Tongue (tissue), 1 donor: ENCODE measurements at regions not wholly inside any gene's neighbourhood (a gene's known extent, or its start where the extent isn't known, plus 50 kb on each side); places are given as distances from the start of the nearest gene placed in this dataset.
A peak's percentile ranks its signal among the peaks of the same experiment; 100 is the strongest.
"Not testable (repeated sequence)": the region's sequence is repeated elsewhere in the genome, so short reads cannot be mapped to it uniquely, and the experiment has no call there.

ENCODE experiments used
- DNase-seq: peaks from one replicate; pipeline ENCODE4 v3.0.0-alpha.2; 2015

DNA sequence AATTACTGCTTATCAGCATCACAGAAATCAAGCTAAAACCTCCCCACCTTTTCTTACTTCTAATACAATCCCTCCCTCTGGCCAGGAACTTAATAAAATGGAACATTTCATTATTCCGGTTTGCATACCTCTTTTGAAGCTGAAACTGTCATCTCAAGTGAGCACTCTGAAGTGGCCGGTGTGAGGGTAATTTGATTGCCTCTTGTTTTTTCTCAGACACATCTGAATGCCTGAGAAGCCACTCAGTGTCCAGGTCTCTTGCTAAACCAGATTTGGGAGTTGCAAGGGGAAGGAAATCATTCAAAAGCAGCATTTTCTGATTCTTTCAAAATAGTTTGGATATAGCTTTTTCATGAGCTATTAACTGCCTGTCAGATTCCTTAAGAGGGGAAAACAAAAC lies 190.3 kb downstream of the C1D start:
- no peak for DNase-seq

- no peak for DNase-seq
These were observed 188.9 kb downstream of the C1D start for GRCh38 chr2:67873916-67874315.

DNA sequence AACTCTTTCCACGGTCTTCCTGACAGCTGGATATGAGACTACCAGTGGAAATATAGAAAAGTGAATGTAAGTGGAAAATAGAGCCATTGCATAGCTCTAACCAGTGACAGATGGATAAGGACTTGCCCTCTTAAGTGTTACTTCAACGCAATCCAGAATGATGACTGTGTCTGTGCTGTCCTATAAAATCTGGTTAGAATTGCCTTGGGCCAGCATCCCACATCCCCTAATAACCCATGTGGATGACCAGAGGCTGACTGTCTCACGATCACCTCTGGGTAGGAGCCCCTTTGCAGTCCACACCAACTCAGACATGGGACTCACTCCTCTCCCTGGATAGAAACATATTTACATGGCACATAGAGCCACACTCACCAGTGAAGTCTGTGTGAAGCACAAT lies 186.6 kb downstream of the C1D start:
- DNase-seq: no peak

DNA sequence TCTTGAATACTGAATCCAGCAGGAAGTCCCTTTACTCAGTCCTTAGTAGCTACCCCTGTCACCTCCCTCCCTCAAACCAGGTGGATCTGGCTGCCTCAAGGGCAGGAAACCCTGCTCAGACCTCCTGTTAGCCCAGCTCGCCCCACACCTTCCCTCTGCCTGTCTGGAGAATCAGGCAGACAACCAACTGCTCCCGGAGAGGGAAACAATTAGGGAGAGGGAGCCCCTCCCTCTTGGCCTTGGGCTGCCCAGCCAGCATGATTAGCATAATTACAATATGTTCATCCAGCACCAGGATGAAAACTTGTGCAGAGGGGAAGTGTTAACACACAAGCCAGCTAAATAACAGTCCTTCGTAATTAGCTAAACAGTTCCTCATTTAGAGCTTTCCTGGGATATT lies 185.5 kb downstream of the C1D start:
- DNase-seq: no peak

DNA sequence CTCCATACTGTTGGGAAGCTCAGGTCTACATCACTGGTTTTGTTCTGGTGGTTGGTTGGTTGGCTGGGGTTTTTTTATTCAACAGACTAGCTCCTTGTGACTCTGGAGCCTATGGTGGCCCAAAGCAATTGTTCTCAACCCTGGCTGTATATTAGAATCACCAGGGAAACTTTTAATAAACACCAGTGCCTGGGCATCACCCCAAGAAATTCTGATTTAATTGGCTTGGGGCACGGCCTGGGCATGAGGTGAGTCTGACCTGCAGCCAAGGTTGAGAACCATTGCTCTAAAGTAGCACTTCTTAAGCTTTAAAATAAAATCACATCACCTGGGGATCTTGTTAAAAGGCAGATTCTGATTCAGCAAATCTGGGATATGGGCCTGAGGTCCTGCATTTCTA lies 184.1 kb downstream of the C1D start:
- no peak for DNase-seq

DNA sequence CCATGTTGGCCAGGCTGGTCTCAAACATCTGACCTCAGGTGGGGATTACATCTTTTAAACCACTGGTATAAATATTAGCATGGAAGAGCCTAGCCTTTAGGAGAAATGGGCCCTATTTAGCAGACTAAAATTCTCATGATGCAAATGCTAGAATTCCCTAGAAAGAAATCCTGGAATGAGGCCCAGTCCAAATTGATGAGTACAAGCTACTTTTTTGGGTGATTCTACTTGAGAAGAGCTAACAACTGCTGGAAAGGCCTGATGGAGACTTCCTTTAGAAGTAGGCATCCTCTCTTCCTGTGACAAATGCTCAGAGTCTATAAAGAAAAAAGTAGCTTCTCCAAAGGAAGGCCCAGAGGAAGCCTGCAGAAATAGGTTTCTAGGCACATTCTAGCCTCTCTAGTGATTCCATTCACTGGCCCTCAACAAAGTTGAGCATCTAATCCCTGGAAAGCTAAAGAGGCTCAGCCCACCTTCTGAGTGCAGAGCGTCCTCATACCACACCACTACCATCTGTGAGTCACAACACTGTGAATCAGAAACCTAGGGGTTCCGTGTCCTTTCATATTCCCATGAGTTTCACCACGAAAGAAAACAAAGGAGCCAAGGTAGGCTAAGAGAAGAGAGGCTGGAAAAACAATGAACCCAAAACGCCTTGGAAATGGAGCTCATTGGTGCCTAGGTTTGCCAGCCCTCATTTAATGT lies 183.1 kb downstream of the C1D start:
- DNase-seq: no peak

DNA sequence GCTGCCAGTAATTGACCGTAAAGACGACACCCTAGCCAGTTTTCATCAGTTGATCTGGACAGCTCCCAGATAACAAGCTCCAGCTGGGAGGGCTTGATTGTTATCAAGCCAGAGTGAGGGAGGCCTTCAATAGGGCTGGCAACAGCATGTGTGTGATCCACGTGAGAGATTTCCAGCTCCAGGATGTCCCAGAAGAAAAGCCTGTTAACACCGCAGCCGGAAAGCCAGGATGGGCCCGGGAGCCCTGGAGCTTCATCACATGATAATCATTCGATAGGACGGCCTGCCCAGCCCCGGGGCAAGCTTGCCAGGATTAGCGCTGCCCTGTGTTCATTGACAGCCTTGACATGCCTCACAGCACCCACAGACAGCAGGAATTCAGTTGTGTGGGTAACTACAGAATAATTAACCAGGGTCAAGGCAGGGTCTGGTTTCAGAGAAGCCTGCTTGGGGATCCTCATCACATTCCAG lies 182.5 kb downstream of the C1D start:
- DNase-seq: no peak

DNA sequence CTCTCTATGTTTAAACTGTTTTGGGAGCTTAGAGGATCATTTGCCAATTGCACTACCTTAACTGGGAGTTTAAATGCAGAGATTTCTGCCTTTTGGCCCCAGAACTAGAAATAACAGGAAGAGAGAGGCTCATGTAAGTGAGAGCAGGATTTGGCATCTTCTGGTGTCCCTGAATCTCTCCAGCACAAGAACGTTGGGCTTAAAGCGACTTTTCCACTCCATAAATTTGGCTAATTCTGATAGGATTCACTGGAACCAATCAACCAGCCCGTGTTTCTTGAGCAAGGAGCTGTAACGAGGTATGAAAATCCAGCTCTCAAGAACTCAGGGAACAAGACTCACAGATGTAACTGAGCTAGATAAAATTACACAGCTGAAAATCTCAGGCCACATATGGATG lies 181.0 kb downstream of the C1D start:
- peak; percentile 71 for DNase-seq

GRCh38 chr2:67883316-67884087 lies 179.3 kb downstream of the C1D start:
- DNase-seq: no peak

GRCh38 chr2:67888351-67889005 lies 174.3 kb downstream of the C1D start:
- peak; percentile 57 for DNase-seq

DNA sequence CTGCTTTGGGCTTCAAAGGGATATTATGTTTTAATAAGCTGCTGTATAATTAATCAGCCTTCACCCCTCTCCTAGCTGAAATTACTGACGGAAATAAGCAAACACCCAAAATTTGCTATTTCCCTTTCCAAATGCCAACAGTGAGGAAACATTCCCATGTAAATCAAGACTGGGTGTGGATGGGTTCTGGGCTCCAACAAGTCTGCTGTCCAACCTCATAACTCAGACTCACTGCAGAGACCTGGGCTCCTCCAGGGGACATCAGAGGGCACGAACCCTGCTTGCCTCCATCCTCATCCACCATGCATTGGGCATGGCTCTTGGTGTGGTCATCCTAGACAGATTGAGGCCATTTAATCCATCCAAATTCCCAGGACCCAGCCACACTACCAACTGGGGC lies 173.7 kb downstream of the C1D start:
- DNase-seq: no peak

DNA sequence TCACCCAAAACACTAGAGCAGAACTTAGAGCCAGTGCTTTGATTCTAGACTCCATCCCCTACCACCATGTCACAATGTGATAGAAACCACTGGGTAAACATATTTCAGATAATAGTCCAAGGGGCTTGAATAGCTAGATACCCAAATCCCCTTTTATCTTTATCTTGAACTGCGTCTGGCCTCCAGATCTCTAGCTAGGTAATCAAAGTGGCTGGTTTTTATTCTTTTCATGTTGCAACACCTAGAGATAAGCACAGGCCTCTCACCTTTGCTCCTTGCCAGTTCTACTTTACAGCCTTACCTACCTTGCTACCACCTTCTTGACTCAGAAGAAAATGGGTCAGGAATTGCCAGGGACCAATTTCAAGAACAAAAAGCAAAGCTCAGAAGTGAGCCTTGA lies 171.2 kb downstream of the C1D start:
- no peak for DNase-seq

DNA sequence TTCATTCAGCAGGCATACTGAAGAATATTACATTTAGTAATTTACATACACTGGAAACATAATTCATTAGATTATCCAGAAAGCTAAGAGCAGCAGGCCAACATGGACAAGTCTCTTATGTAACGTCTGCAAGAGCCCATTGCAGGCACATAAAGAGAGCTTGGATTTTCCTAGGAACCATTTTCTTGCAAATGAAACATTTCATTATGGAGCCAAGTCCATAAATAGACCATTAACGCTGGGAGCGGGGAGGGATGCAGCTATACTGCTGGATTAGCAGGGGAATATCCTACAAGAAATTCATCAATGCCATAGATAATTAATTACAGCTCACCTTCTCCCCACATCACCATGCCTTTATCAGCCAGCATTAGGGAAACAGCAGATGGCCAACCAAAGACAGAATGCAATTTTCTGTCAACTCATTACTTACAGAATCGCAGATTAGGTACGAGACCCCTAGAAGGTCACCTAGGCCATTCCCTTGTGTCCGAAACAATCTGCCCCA lies 170.4 kb downstream of the C1D start:
- DNase-seq: no peak

- no peak for DNase-seq
These were observed 167.4 kb downstream of the C1D start for GRCh38 chr2:67895227-67895941.

DNA sequence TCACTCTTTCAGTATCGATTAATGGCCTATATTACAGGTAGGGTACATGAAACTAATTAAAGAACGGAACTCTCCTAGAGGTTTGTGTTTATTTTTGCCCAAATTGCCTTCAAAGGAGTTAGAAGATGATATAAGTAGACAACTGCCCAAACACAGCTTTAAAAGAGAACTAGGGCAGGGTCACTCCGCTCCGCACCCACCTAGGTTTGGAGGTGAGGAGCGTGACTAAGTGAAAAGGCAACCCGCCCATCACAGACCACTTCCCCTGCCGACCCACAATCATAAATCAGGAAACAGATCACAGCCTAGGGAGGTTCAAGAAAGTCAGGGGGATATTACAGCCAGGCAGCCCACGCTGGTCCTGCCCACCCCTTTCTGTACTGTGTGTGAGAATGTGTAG lies 166.7 kb downstream of the C1D start:
- no peak for DNase-seq

DNA sequence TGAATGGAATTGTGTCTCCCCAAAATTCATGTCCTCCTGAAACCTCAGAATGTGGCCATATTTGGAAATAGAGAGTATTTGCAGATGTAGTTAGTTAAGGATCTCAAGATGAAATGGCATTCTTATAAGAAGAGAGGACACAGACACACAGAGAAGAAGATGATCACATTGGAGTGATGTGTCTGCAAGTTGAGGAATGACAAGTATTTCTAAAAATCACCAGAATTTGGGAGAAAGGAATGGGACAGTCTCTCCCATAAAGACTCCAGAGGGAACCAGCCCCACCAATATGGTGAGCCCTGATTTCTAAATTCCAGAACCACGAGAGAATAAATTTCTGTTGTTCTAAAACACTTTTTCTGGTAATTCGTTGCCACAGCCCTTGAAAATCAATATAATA lies 166.3 kb downstream of the C1D start:
- DNase-seq: no peak

DNA sequence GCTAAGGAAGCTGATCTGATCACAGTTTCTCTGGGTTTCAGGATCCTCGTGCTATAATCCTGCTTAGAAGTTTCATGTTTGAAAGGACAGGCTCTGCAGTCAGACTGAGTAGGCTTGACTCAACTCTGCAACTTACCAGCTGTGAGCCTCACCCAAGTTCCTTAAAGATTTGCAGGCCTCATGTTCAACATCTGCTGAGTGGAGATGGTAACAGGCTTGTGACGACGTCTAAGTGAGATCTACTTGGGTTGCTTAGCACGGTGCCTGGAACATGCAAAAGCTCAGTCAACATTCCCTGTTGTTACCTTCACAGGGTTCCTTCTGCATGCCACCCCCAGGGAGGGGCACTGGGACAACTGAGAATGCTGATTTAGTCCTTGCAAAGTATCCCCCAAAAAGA lies 164.2 kb downstream of the C1D start:
- DNase-seq: peak; percentile 14

GRCh38 chr2:67899187-67899586 lies 163.6 kb downstream of the C1D start:
- no peak for DNase-seq

- no peak for DNase-seq
These were observed 162.0 kb downstream of the C1D start for GRCh38 chr2:67900826-67901225.

GRCh38 chr2:67904566-67904965 lies 158.2 kb downstream of the C1D start:
- DNase-seq: no peak

DNA sequence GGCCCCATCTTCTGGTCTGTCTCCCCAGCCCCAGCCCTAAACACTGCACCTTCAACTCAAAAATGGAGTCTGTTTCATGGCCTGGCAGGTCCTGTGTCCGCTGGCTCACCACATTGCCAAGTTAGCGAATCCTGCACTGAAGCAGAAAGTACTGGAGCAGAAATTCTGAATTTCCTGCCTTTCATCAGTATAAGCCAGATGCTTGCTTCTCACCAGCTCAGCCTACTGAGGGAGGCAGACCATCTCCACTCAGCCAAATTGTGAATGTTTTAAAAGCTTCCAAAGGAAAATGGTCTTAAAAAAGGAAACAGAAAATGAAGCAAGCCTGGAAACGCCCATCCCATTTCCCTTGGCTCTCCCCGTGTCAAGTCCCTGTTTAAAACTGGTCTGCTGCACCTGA lies 157.8 kb downstream of the C1D start:
- peak; percentile 65 for DNase-seq

DNA sequence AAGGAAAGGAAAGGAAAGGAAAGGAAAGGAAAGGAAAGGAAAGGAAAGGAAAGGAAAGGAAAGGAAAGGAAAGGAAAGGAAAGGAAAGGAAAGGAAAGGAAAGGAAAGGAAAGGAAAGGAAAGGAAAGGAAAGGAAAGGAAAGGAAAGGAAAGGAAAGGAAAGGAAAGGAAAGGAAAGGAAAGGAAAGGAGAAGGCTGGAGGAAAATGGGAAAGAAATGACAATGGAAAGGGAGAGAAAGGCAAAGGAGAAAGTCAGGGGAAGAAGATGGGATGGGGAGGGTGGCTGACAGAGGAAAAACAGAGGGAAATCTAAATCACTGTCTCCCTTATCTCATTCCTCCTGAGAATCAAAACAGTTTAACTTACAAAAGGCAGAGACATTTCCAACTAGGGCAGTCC lies 156.3 kb downstream of the C1D start:
- DNase-seq: not testable (repeated sequence)
